Thymus (tissue), 11 donors: ENCODE measurements at regions not wholly inside any gene's neighbourhood (a gene's known extent, or its start where the extent isn't known, plus 50 kb on each side); places are given as distances from the start of the nearest gene placed in this dataset.

Experiments
- DNase-seq, 9 donors: peaks; one replicate each; pipeline ENCODE4 v3.0.0-alpha.2; 2013; ENCODE audit warnings: low spot score in 9 of 9, low read depth in 6 of 9, missing footprints in 1 of 9
- H3K27ac ChIP-seq, 2 donors: one replicate each; pipeline ENCODE4 v1.5.1; 2013; ENCODE audit warnings: control low read depth in 1 of 2, low read depth in 1 of 2, low read length in 1 of 2, mild to moderate bottlenecking in 1 of 2, moderate library complexity in 1 of 2
- H3K27me3 ChIP-seq, 2 donors: one replicate each; pipeline ENCODE4 v1.5.1; 2013; ENCODE audit warnings: low read length in 1 of 2; ENCODE audit not compliant: control insufficient read depth in 2 of 2, insufficient read depth in 1 of 2
- H3K36me3 ChIP-seq, 2 donors: one replicate each; pipeline ENCODE4 v1.5.1; 2013; ENCODE audit warnings: low read length in 1 of 2, mild to moderate bottlenecking in 1 of 2, moderate library complexity in 1 of 2; ENCODE audit not compliant: control insufficient read depth in 2 of 2, insufficient read depth in 2 of 2
- H3K4me1 ChIP-seq, 2 donors: one replicate each; pipeline ENCODE4 v1.5.1; 2013; ENCODE audit warnings: low read length in 2 of 2; ENCODE audit not compliant: control insufficient read depth in 2 of 2, insufficient read depth in 2 of 2
- H3K4me3 ChIP-seq, 2 donors: one replicate each; pipeline ENCODE4 v1.5.1; 2013; ENCODE audit warnings: low read length in 2 of 2, control low read depth in 1 of 2, mild to moderate bottlenecking in 1 of 2
- H3K9me3 ChIP-seq, 2 donors: one replicate each; pipeline ENCODE4 v1.5.1; 2013; ENCODE audit warnings: low read length in 1 of 2, mild to moderate bottlenecking in 1 of 2; ENCODE audit not compliant: control insufficient read depth in 2 of 2, insufficient read depth in 1 of 2
- WGBS: extraction: QIAGEN DNeasy Blood & Tissue Kit; methylation state at CpG from one replicate; pipeline ENCODE4 v1.1.7; 2013; 5-methylcytosine and 5-hydroxymethylcytosine counted together
- donor health status: healthy.

GRCh38 chr12:124388038-124388671, 93.3 kb downstream of the RFLNA start:
- H3K27ac ChIP-seq: peak overlapping the region in 1 of 2 donors; percentile 26
- H3K36me3 ChIP-seq: peaks cover 43 to 59% of the 10 kb centered on the region in 2 donors
- 91% methylated on average over 15 of the region's 15 CpGs for WGBS
- peaks cover 0 to 6% of the 10 kb centered on the region in 2 donors for H3K27me3 ChIP-seq
- H3K4me3 ChIP-seq: no peak overlapping the region
- H3K9me3 ChIP-seq: no peaks in the 10 kb centered on the region
- peaks cover 14 to 50% of the 10 kb centered on the region in 2 donors for H3K4me1 ChIP-seq
- no peak for DNase-seq

DNA sequence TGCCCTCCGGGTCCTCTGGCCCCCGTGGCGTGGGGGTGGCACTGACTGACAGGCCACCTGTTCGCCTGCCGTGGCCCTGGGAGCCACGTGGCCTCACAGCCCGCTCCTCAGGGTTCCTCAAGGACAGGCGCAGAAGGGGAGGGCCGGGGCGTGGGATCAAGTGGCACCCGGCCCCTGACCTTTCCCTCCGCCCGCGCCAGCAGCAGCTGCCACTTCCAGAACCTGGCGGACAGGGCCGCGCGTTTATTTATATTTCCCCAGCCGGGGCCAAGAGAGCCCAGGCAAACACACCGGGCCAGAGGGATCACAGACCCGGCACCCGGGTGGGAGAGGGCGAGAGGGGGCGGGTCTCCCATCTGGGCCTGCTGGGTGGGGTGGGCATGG, 92.6 kb downstream of the RFLNA start:
- H3K4me1 ChIP-seq: peaks cover 12 to 44% of the 10 kb centered on the region in 2 donors
- H3K27ac ChIP-seq: peak overlapping the region in 1 of 2 donors; percentile 43
- no peak for DNase-seq
- peaks cover 49 to 60% of the 10 kb centered on the region in 2 donors for H3K36me3 ChIP-seq
- H3K4me3 ChIP-seq: no peak overlapping the region
- 90% methylated on average over 24 of the region's 24 CpGs for WGBS
- H3K27me3 ChIP-seq: peaks cover 0 to 6% of the 10 kb centered on the region in 2 donors
- no peaks in the 10 kb centered on the region for H3K9me3 ChIP-seq

GRCh38 chr12:124386661-124387527, 92.0 kb downstream of the RFLNA start:
- Histone ChIP-seq H3K4me1 (peaks cover 7 to 37% of the 10 kb centered on the region in 2 donors), H3K9me3 (no peaks in the 10 kb centered on the region), H3K36me3 (peaks cover 56 to 65% of the 10 kb centered on the region in 2 donors), H3K4me3 (no peak overlapping the region), H3K27ac (peak overlapping the region in 1 of 2 donors; percentile 43), H3K27me3 (peaks cover 0 to 6% of the 10 kb centered on the region in 2 donors)
- no peak for DNase-seq
- WGBS: 92% methylated on average over 23 of the region's 23 CpGs

DNA sequence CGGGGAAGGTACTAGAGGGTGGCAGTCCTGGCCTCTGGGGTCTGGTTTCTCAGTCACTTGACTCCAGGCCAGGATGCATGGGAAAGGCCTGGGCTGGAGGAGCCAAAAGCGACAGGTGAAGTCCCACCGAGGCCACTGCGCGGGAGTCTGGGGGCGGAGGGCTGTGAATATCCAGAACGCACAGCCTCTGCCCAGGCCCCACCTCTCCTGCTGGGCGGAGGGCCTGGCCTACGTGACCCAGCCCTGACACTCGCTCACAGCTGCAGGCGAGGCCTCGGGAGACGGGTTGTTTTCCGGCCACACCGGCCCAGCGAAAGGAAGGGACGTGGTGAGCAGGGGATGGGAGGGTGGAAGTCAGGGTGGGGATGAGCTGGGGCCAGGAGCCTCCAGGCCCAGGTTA, 91.2 kb downstream of the RFLNA start:
- Histone ChIP-seq H3K4me3 (no peak overlapping the region), H3K27me3 (peaks cover 0 to 6% of the 10 kb centered on the region in 2 donors), H3K36me3 (peaks cover 54 to 64% of the 10 kb centered on the region in 2 donors), H3K4me1 (peaks cover 4 to 33% of the 10 kb centered on the region in 2 donors), H3K27ac (no peak overlapping the region), H3K9me3 (no peaks in the 10 kb centered on the region)
- DNase-seq: no peak
- 92% methylated on average over 17 of the region's 17 CpGs for WGBS

- peaks cover 0 to 6% of the 10 kb centered on the region in 2 donors for H3K27me3 ChIP-seq
- no peak overlapping the region for H3K27ac ChIP-seq
- no peaks in the 10 kb centered on the region for H3K9me3 ChIP-seq
- peaks cover 57 to 60% of the 10 kb centered on the region in 2 donors for H3K36me3 ChIP-seq
- H3K4me1 ChIP-seq: peaks cover 4 to 29% of the 10 kb centered on the region in 2 donors
- 97% methylated on average over 32 of the region's 32 CpGs for WGBS
- no peak overlapping the region for H3K4me3 ChIP-seq
- no peak for DNase-seq
Measured at GRCh38 chr12:124385219-124385969, 90.5 kb downstream of the RFLNA start.

- Histone ChIP-seq H3K27ac (no peak overlapping the region), H3K36me3 (peaks cover 67 to 70% of the 10 kb centered on the region in 2 donors), H3K27me3 (peaks cover 0 to 6% of the 10 kb centered on the region in 2 donors), H3K4me3 (no peak overlapping the region), H3K4me1 (peaks cover under 1 to 21% of the 10 kb centered on the region in 2 donors), H3K9me3 (no peaks in the 10 kb centered on the region)
- 95% methylated on average over 20 of the region's 20 CpGs for WGBS
- no peak for DNase-seq
Measured at GRCh38 chr12:124384299-124384894, 89.5 kb downstream of the RFLNA start.

GRCh38 chr12:124383028-124383427, 88.1 kb downstream of the RFLNA start:
- over 99% methylated on average over 10 of the region's 10 CpGs for WGBS
- H3K4me3 ChIP-seq: no peak overlapping the region
- H3K27ac ChIP-seq: no peak overlapping the region
- H3K4me1 ChIP-seq: peaks cover 0 to 9% of the 10 kb centered on the region in 2 donors
- DNase-seq: no peak
- peaks cover 79% of the 10 kb centered on the region in 2 donors for H3K36me3 ChIP-seq
- no peaks in the 10 kb centered on the region for H3K27me3 ChIP-seq
- no peaks in the 10 kb centered on the region for H3K9me3 ChIP-seq

DNA sequence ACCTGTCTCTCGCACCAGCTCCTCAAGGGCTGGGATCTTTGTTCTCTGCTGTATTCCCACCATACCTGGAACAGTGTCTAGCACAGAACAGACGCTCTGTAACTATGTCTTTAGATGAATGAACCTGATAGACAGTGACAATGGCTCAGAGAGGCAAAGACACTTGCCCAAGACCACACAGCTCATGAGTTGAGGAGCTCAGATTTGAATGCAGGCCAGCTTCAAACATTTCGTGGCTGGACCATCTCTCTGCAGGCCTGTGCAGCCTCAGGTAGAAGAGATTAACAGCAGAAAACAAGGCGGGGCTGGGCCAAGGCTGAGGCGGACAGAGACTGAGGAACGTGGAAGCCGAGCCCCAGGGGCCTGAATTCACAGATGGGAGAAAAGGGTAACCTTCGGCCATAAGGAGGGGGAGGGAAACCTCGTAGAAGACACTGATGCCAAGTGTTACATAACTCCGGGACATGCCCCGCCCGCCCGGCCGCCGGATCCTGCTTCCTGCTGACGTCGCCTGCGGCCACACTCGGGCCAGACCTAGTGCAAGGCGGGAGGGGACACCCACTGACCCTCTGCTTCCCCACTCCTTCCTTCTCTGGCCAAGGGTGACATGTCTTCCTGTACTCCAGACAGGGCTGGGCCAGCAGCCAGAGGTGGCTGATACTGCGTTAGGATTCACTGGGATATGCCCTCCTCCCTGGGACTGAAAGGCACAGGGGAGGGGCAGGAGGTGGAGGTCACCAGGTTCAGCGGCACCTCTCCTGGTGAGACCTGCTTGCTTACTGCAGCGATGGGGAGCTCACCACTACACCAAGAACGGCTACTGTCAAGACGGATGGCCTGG, 86.8 kb downstream of the RFLNA start:
- peaks cover 0 to 4% of the 10 kb centered on the region in 2 donors for H3K4me1 ChIP-seq
- no peaks in the 10 kb centered on the region for H3K27me3 ChIP-seq
- DNase-seq: no peak
- WGBS: 91% methylated on average over 25 of the region's 25 CpGs
- no peak overlapping the region for H3K4me3 ChIP-seq
- H3K9me3 ChIP-seq: no peaks in the 10 kb centered on the region
- peak overlapping the region; percentile 22 to 32 for H3K27ac ChIP-seq
- H3K36me3 ChIP-seq: peaks cover 84 to 86% of the 10 kb centered on the region in 2 donors
